ENCODE measurements at regions not wholly inside any gene's neighbourhood (a gene's known extent, or its start where the extent isn't known, plus 50 kb on each side); places are given as distances from the start of the nearest gene placed in this dataset.

GRCh38 chr14:56963381-56963780, 153.1 kb upstream of the OTX2 start:
- Histone ChIP-seq H3K4me3 (no peak overlapping the region), H3K9me3 (no peaks in the 10 kb centered on the region), H3K4me1 (replicated peaks) (no peaks in the 10 kb centered on the region), H3K27me3 (replicated peaks; ENCODE audit: insufficient read depth) (peaks cover 2% of the 10 kb centered on the region), H3K36me3 (no peaks in the 10 kb centered on the region), H3K27ac (no peak overlapping the region)
- TF ChIP-seq CTCF (IDR thresholded peaks at IDR 0.05) (no peak), POLR2A (IDR thresholded peaks at IDR 0.05) (no peak), POLR2AphosphoS5 (IDR thresholded peaks at IDR 0.05) (no peak)
- no peak for DNase-seq (ENCODE audit: low spot score)
- WGBS, result 92% methylated on average over 6 of the region's 6 CpGs
- intact Hi-C loops (cut with DNase I), result no loop called here

GRCh38 chr14:56962444-56963080, 152.3 kb upstream of the OTX2 start:
- TF ChIP-seq POLR2A (IDR thresholded peaks at IDR 0.05) (no peak), CTCF (IDR thresholded peaks at IDR 0.05) (no peak)
- intact Hi-C loops (cut with DNase I), result no loop called here
- Histone ChIP-seq H3K27ac (no peak overlapping the region), H3K9me3 (no peaks in the 10 kb centered on the region), H3K4me1 (replicated peaks) (no peaks in the 10 kb centered on the region), H3K4me3 (no peak overlapping the region), H3K36me3 (no peaks in the 10 kb centered on the region), H3K27me3 (replicated peaks; ENCODE audit: insufficient read depth) (peaks cover 2% of the 10 kb centered on the region)
- no peak for DNase-seq (ENCODE audit: low spot score)
- 75% methylated on average over 4 of the region's 4 CpGs for WGBS

- H3K4me1 ChIP-seq (replicated peaks), result no peaks in the 10 kb centered on the region
- H3K36me3 ChIP-seq, result no peaks in the 10 kb centered on the region
- H3K9me3 ChIP-seq, result no peaks in the 10 kb centered on the region
- H3K27me3 ChIP-seq (replicated peaks; ENCODE audit: insufficient read depth), result peaks cover 2% of the 10 kb centered on the region
- no peak for DNase-seq (ENCODE audit: low spot score)
- TF ChIP-seq POLR2AphosphoS5 (IDR thresholded peaks at IDR 0.05), result no peak
- TF ChIP-seq POLR2A (IDR thresholded peaks at IDR 0.05), result no peak
- TF ChIP-seq CTCF (IDR thresholded peaks at IDR 0.05), result no peak
- H3K4me3 ChIP-seq, result no peak overlapping the region
- intact Hi-C loops (cut with DNase I), result no loop called here
- no peak overlapping the region for H3K27ac ChIP-seq
Measured at GRCh38 chr14:56959869-56960268, 149.6 kb upstream of the OTX2 start.

GRCh38 chr14:56959121-56959520, 148.8 kb upstream of the OTX2 start:
- DNase-seq (ENCODE audit: low spot score), result no peak
- Histone ChIP-seq H3K4me3 (no peak overlapping the region), H3K27me3 (replicated peaks; ENCODE audit: insufficient read depth) (peaks cover 2% of the 10 kb centered on the region), H3K36me3 (no peaks in the 10 kb centered on the region), H3K27ac (no peak overlapping the region), H3K4me1 (replicated peaks) (no peaks in the 10 kb centered on the region), H3K9me3 (no peaks in the 10 kb centered on the region)
- TF ChIP-seq CTCF (IDR thresholded peaks at IDR 0.05) (no peak), POLR2A (IDR thresholded peaks at IDR 0.05) (no peak)
- intact Hi-C loops (cut with DNase I), result no loop called here

GRCh38 chr14:56956182-56956581, 145.9 kb upstream of the OTX2 start:
- 67% methylated on average over 2 of the region's 2 CpGs for WGBS
- Histone ChIP-seq H3K4me1 (replicated peaks) (no peaks in the 10 kb centered on the region), H3K27ac (no peak overlapping the region), H3K9me3 (no peaks in the 10 kb centered on the region), H3K36me3 (no peaks in the 10 kb centered on the region), H3K27me3 (replicated peaks; ENCODE audit: insufficient read depth) (peaks cover 2% of the 10 kb centered on the region), H3K4me3 (no peak overlapping the region)
- no peak for TF ChIP-seq POLR2AphosphoS5 (IDR thresholded peaks at IDR 0.05)
- TF ChIP-seq CTCF (IDR thresholded peaks at IDR 0.05), result no peak
- TF ChIP-seq POLR2A (IDR thresholded peaks at IDR 0.05), result no peak
- intact Hi-C loops (cut with DNase I), result no loop called here
- DNase-seq (ENCODE audit: low spot score), result no peak
